C4-2B (cell line): ENCODE measurements at regions not wholly inside any gene's neighbourhood (a gene's known extent, or its start where the extent isn't known, plus 50 kb on each side); places are given as distances from the start of the nearest gene placed in this dataset.

ENCODE experiments used
- CTCF ChIP-seq: fragments of 450-650 bp; conservative IDR thresholded peaks from 2 replicates; pipeline ENCODE4 v1.5.1; 2017; ENCODE audit warnings: mild to moderate bottlenecking
- ZFX ChIP-seq: fragments of 450-650 bp; IDR thresholded peaks from 2 replicates; pipeline ENCODE4 v1.6.1; 2017

GRCh38 chr1:67558449-67559193, 126.4 kb upstream of the GADD45A start:
- TF ChIP-seq CTCF (no peak), ZFX (no peak)
